H1 (cell line): ENCODE measurements at regions not wholly inside any gene's neighbourhood (a gene's known extent, or its start where the extent isn't known, plus 50 kb on each side); places are given as distances from the start of the nearest gene placed in this dataset.

Source experiments
- CTCF ChIA-PET: fragments of 300-600 bp; sonication (Branson Sonifier 250); formaldehyde crosslinking; loops from one replicate; lab custom pipeline; 2021; ENCODE audit not compliant: partially characterized antibody; lab: Charles Lee
- POLR2A ChIA-PET: fragments of 300-600 bp; sonication (Branson Sonifier 250); formaldehyde crosslinking; loops from one replicate; lab custom pipeline; 2021; ENCODE audit warnings: inconsistent platforms; ENCODE audit not compliant: partially characterized antibody; lab: Charles Lee
- DNase-seq, 2 experiments: peaks; one replicate each; pipeline versions ENCODE4 v3.0.0 to v3.0.0-alpha.2; 2010 to 2022; ENCODE audit warnings: low spot score in 2 of 2, low read depth in 1 of 2, mixed read lengths in 1 of 2
- FAIRE-seq: peaks from 2 replicates; lab custom pipeline; 2011; peaks lifted over from hg19 to GRCh38; lab: Jason Lieb, UNC
- H2AFZ ChIP-seq: 2 replicates; pipeline ENCODE4 v1.8.1; 2012; ENCODE audit warnings: low read length, inconsistent platforms
- H2AK5ac ChIP-seq: 2 replicates; pipeline ENCODE4 v1.6.1; 2013; ENCODE audit warnings: low read depth, low read length
- H2BK120ac ChIP-seq: replicated peaks from 2 replicates; pipeline ENCODE3; 2013; ENCODE audit warnings: low read depth, low read length, inconsistent platforms
- H2BK12ac ChIP-seq: 2 replicates; pipeline ENCODE4 v1.6.1; 2013; ENCODE audit warnings: low read depth, low read length
- H2BK15ac ChIP-seq: 2 replicates; pipeline ENCODE4 v1.6.1; 2013; ENCODE audit warnings: low read length
- H2BK20ac ChIP-seq: 2 replicates; pipeline ENCODE4 v1.6.1; 2013; ENCODE audit warnings: low read length
- H2BK5ac ChIP-seq: 2 replicates; pipeline ENCODE4 v1.6.1; 2013; ENCODE audit warnings: low read depth, low read length
- H3K14ac ChIP-seq: 2 replicates; pipeline ENCODE4 v1.6.1; 2013; ENCODE audit warnings: inconsistent platforms; ENCODE audit not compliant: insufficient read length
- H3K18ac ChIP-seq: 2 replicates; pipeline ENCODE4 v1.6.1; 2013; ENCODE audit warnings: low read length; ENCODE audit errors: extremely low read depth
- H3K23ac ChIP-seq: 2 replicates; pipeline ENCODE4 v1.6.1; 2013; ENCODE audit warnings: inconsistent platforms; ENCODE audit not compliant: insufficient read length
- H3K23me2 ChIP-seq: 2 replicates; pipeline ENCODE4 v1.6.1; 2013; ENCODE audit warnings: low read depth, low read length
- H3K27ac ChIP-seq: 2 replicates; pipeline ENCODE4 v1.6.1; 2011; ENCODE audit warnings: low read depth, low read length, inconsistent platforms
- H3K27me3 ChIP-seq, 4 experiments: replicated peaks in 1 of 4; 1 replicate in 1 of 4; 2 replicates in 3 of 4; pipeline versions ENCODE4 v1.6.1 to v1.8.1; 2011 to 2013; ENCODE audit warnings: low read length in 3 of 4, mild to moderate bottlenecking in 3 of 4, inconsistent platforms in 2 of 4, mixed read lengths in 2 of 4, moderate library complexity in 1 of 4; ENCODE audit not compliant: control insufficient read depth in 3 of 4, insufficient read depth in 3 of 4; ENCODE audit errors: extremely low read depth in 1 of 4
- H3K36me3 ChIP-seq, 4 experiments: 2 replicates each; pipeline versions ENCODE4 v1.6.1 to v1.8.1; 2011 to 2013; ENCODE audit warnings: mild to moderate bottlenecking in 4 of 4, low read length in 3 of 4, moderate library complexity in 2 of 4, control low read depth in 1 of 4, inconsistent platforms in 1 of 4; ENCODE audit not compliant: insufficient read depth in 4 of 4, control insufficient read depth in 2 of 4
- H3K4ac ChIP-seq: replicated peaks from 2 replicates; pipeline ENCODE3; 2013; ENCODE audit warnings: low read length, low read depth, mixed read lengths, inconsistent platforms; ENCODE audit not compliant: insufficient read length
- H3K4me1 ChIP-seq, 4 experiments: replicated peaks in 1 of 4; 1 replicate in 1 of 4; 2 replicates in 3 of 4; pipeline versions ENCODE4 v1.6.1 to v1.8.1; 2011 to 2013; ENCODE audit warnings: low read length in 3 of 4, inconsistent platforms in 2 of 4, mixed read lengths in 1 of 4; ENCODE audit not compliant: insufficient read depth in 4 of 4, control insufficient read depth in 3 of 4
- H3K4me2 ChIP-seq, 2 experiments: 2 replicates each; pipeline versions ENCODE4 v1.6.1 to v1.8.1; 2011 to 2013; ENCODE audit warnings: low read depth in 2 of 2, low read length in 2 of 2, control low read depth in 1 of 2, inconsistent platforms in 1 of 2, mild to moderate bottlenecking in 1 of 2; ENCODE audit not compliant: insufficient read depth in 1 of 2
- H3K4me3 ChIP-seq, 4 experiments: fragments of 200-600, 300-600 bp in 1 of 4; sonication (generic), shearing (Covaris generic), sonication (Bioruptor Twin) in 1 of 4; 2 replicates each; pipeline versions ENCODE4 v1.5.1 to v1.8.1; 2011 to 2016; ENCODE audit warnings: low read length in 4 of 4, low read depth in 3 of 4, control low read depth in 2 of 4, inconsistent platforms in 2 of 4, mild to moderate bottlenecking in 2 of 4, mixed read lengths in 1 of 4, moderate library complexity in 1 of 4; ENCODE audit not compliant: insufficient read depth in 2 of 4; ENCODE audit errors: extremely low read depth in 1 of 4
- H3K56ac ChIP-seq: replicated peaks from 2 replicates; pipeline ENCODE3; 2013; ENCODE audit warnings: low read depth, mild to moderate bottlenecking, mixed read lengths, low read length, inconsistent platforms; ENCODE audit not compliant: insufficient read length
- H3K79me1 ChIP-seq: 2 replicates; pipeline ENCODE4 v1.6.1; 2013; ENCODE audit warnings: low read depth, low read length, control low read depth
- H3K79me2 ChIP-seq, 2 experiments: 2 replicates each; pipeline versions ENCODE4 v1.6.1 to v1.8.1; 2012 to 2013; ENCODE audit warnings: low read length in 2 of 2, mild to moderate bottlenecking in 2 of 2, inconsistent platforms in 1 of 2; ENCODE audit not compliant: insufficient read depth in 2 of 2, control insufficient read depth in 1 of 2
- H3K9ac ChIP-seq, 4 experiments: replicated peaks in 1 of 4; 1 replicate in 1 of 4; 2 replicates in 3 of 4; pipeline versions ENCODE4 v1.6.1 to v1.8.1; 2011 to 2013; ENCODE audit warnings: low read depth in 3 of 4, low read length in 3 of 4, control low read depth in 2 of 4, mild to moderate bottlenecking in 2 of 4, moderate library complexity in 2 of 4, inconsistent platforms in 1 of 4; ENCODE audit errors: extremely low read depth in 1 of 4
- H3K9me3 ChIP-seq, 2 experiments: 2 replicates each; pipeline versions ENCODE4 v1.6.1 to v1.8.1; 2012 to 2013; ENCODE audit warnings: mild to moderate bottlenecking in 2 of 2, moderate library complexity in 2 of 2, control low read depth in 1 of 2, inconsistent platforms in 1 of 2, low read depth in 1 of 2, low read length in 1 of 2, mixed read lengths in 1 of 2; ENCODE audit not compliant: insufficient read depth in 2 of 2
- H4K20me1 ChIP-seq, 2 experiments: replicated peaks in 1 of 2; 2 replicates each; pipeline versions ENCODE3 to v1.8.1; 2011 to 2013; ENCODE audit warnings: inconsistent platforms in 2 of 2, low read length in 2 of 2, mild to moderate bottlenecking in 1 of 2; ENCODE audit not compliant: insufficient read depth in 2 of 2, control insufficient read depth in 1 of 2
- H4K5ac ChIP-seq: 2 replicates; pipeline ENCODE4 v1.6.1; 2013; ENCODE audit warnings: low read length, low read depth, mixed read lengths, inconsistent platforms; ENCODE audit not compliant: insufficient read length
- H4K8ac ChIP-seq: 2 replicates; pipeline ENCODE4 v1.8.0; 2013; ENCODE audit warnings: mild to moderate bottlenecking, moderate library complexity, low read length, inconsistent platforms; ENCODE audit not compliant: insufficient read depth; ENCODE audit errors: extremely low read depth
- H4K91ac ChIP-seq: replicated peaks from 2 replicates; pipeline ENCODE3; 2013; ENCODE audit warnings: low read length, mixed read lengths, inconsistent platforms; ENCODE audit not compliant: insufficient read length
- BACH1 ChIP-seq: IDR thresholded peaks from 2 replicates; pipeline ENCODE4 v1.6.1; 2012; ENCODE audit warnings: low read length, improper control_type of control experiment
- PHF8 ChIP-seq: fragments of 200-600 bp; sonication (generic); conservative IDR thresholded peaks from 2 replicates; pipeline ENCODE4 v1.7.1; 2012; ENCODE audit warnings: low read depth, mild to moderate bottlenecking, inconsistent platforms, low read length, moderate library complexity
- SP4 ChIP-seq: IDR thresholded peaks from 2 replicates; pipeline ENCODE4 v1.6.1; 2012; ENCODE audit warnings: low read length, inconsistent platforms
- WGBS, 2 experiments: shearing (Covaris generic) in 1 of 2; methylation state at CpG; one replicate each; pipeline versions ENCODE4 v1.1.6 to v1.1.7; 2013 to 2015; ENCODE audit warnings: low lambda C conversion rate in 2 of 2, mixed read lengths in 2 of 2, inconsistent platforms in 1 of 2, low coverage in 1 of 2, missing lambda C conversion rate in 1 of 2; ENCODE audit not compliant: insufficient replicate concordance in 2 of 2, insufficient coverage in 1 of 2, insufficient read length in 1 of 2; ENCODE audit errors: extremely low coverage in 1 of 2, missing lambda C conversion rate in 1 of 2; 5-methylcytosine and 5-hydroxymethylcytosine counted together
- TF ChIP-seq, protein P1 (sequence below): IDR thresholded peaks from 2 replicates; pipeline ENCODE4 v1.6.1; 2011; ENCODE audit warnings: low read depth, mild to moderate bottlenecking, low read length; ENCODE audit not compliant: insufficient read depth

- Histone ChIP-seq H3K23me2 (no peaks in the 10 kb centered on the region), H3K27me3 (no peaks in the 10 kb centered on the region), H2BK12ac (no peak overlapping the region), H2AFZ (peak overlapping the region; percentile 92; the same call in 1 of the 2 replicates), H2BK20ac (no peak overlapping the region), H3K56ac (no peak overlapping the region), H3K4me1 (0 out of 7 replicates have a peak, but pooled peaks cover 0 to 2% (median 0%) of the 10 kb centered on the region in 4 experiments), H3K14ac (no peak overlapping the region), H2BK15ac (no peak overlapping the region), H3K9me3 (no peaks in the 10 kb centered on the region), H3K79me2 (no peaks in the 10 kb centered on the region; a peak in 1 of 4 replicates), H2AK5ac (no peak overlapping the region), H3K27ac (no peak overlapping the region), H2BK120ac (no peak overlapping the region), H3K79me1 (no peaks in the 10 kb centered on the region), H3K9ac (no peak overlapping the region), H2BK5ac (no peak overlapping the region), H3K4me3 (no peak overlapping the region), H4K91ac (no peak overlapping the region), H3K18ac (no peak overlapping the region), H3K4me2 (no peak overlapping the region), H4K20me1 (no peaks in the 10 kb centered on the region), H3K36me3 (no peaks in the 10 kb centered on the region), H3K23ac (no peak overlapping the region), H4K5ac (no peak overlapping the region), H4K8ac (no peak overlapping the region), H3K4ac (no peak overlapping the region)
- FAIRE-seq: no peak
- POLR2A ChIA-PET: no interaction called here
- CTCF ChIA-PET: no interaction called here
- WGBS, 2 experiments: 87% methylated on average over 5 of the region's 5 CpGs; no CpG with 5 or more reads in 1 of the 2 experiments
- no peak for DNase-seq
- TF ChIP-seq, protein P1, sequence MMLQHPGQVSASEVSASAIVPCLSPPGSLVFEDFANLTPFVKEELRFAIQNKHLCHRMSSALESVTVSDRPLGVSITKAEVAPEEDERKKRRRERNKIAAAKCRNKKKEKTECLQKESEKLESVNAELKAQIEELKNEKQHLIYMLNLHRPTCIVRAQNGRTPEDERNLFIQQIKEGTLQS: peak; percentile 64
- no peak for TF ChIP-seq PHF8
- peak; percentile 93; the same call in 1 of the 2 replicates for TF ChIP-seq SP4
- no peak for TF ChIP-seq BACH1
Observed at GRCh38 chr13:74052402-74052928, 81.7 kb downstream of the KLF12 start.
